Upper lobe of left lung (tissue), 6 donors: ENCODE measurements at regions not wholly inside any gene's neighbourhood (a gene's known extent, or its start where the extent isn't known, plus 50 kb on each side); places are given as distances from the start of the nearest gene placed in this dataset.

ENCODE experiments used
- ATAC-seq, 2 donors: fragments of 200-7000 bp; cut with Tn5 transposase; one replicate each; pipeline ENCODE4 v1.9.1; 2022; ENCODE audit warnings: mild to moderate bottlenecking in 2 of 2, moderate library complexity in 2 of 2; ENCODE audit not compliant: low FRiP score in 2 of 2
- DNase-seq, 2 donors: peaks; one replicate each; pipeline ENCODE4 v3.0.0-alpha.2; 2019 to 2020
- H3K27ac ChIP-seq, 4 donors: fragments of 200-600 bp; sonication (generic); one replicate each; pipeline ENCODE4 v1.5.1; 2016 to 2019
- H3K27me3 ChIP-seq, 4 donors: fragments of 200-600 bp; sonication (generic); one replicate each; pipeline ENCODE4 v1.5.1; 2017 to 2019
- H3K36me3 ChIP-seq, 4 donors: fragments of 200-600 bp; sonication (generic); one replicate each; pipeline ENCODE4 v1.5.1; 2016 to 2019
- H3K4me1 ChIP-seq, 4 donors: fragments of 200-600 bp; sonication (generic); one replicate each; pipeline ENCODE4 v1.5.1; 2018 to 2019
- H3K4me3 ChIP-seq, 4 donors: fragments of 200-600 bp; sonication (generic); one replicate each; pipeline ENCODE4 v1.5.1; 2017 to 2019; ENCODE audit warnings: mild to moderate bottlenecking in 2 of 4, moderate library complexity in 1 of 4
- H3K9me3 ChIP-seq, 4 donors: fragments of 200-600 bp; sonication (generic); one replicate each; pipeline ENCODE4 v1.5.1; 2018 to 2019
- CTCF ChIP-seq, 6 experiments: fragments of 450-650 bp in 4 of 6; fragments of 200-600 bp in 2 of 6; sonication (generic) in 2 of 6; IDR thresholded peaks; one replicate each; pipeline ENCODE4 v1.5.1; 2016 to 2019; ENCODE audit warnings: antibody characterized with exemption in 6 of 6
- EP300 ChIP-seq, 4 donors: sonication (generic); formaldehyde crosslinking; IDR thresholded peaks; one replicate each; pipeline ENCODE4 v1.5.1; 2017; ENCODE audit warnings: antibody characterized with exemption in 4 of 4, control low read depth in 2 of 4
- POLR2A ChIP-seq, 4 donors: fragments of 450-650 bp; IDR thresholded peaks; one replicate each; pipeline ENCODE4 v1.5.1; 2016 to 2017; ENCODE audit warnings: antibody characterized with exemption in 4 of 4, mild to moderate bottlenecking in 2 of 4
- POLR2AphosphoS5 ChIP-seq, 2 donors: sonication (generic); formaldehyde crosslinking; IDR thresholded peaks; one replicate each; pipeline ENCODE4 v1.5.1; 2017; ENCODE audit warnings: antibody characterized with exemption in 2 of 2
- WGBS, 2 donors: methylation state at CpG; one replicate each; pipeline ENCODE4 v1.1.5; 2017 to 2018; 5-methylcytosine and 5-hydroxymethylcytosine counted together
- donor health status: DM: no; HTN: no; CAD: no; lungs with moderate emphysema.
- donor health status: DM: no; HTN: yes; CAD: no; lungs with severe emphysema.

GRCh38 chr11:37402663-37403062 is 804.6 kb upstream of the RAG2 start:
- Histone ChIP-seq H3K4me1 (no peaks in the 10 kb centered on the region), H3K4me3 (no peak overlapping the region), H3K9me3 (no peaks in the 10 kb centered on the region), H3K27me3 (no peaks in the 10 kb centered on the region), H3K36me3 (no peaks in the 10 kb centered on the region), H3K27ac (no peak overlapping the region)
- TF ChIP-seq CTCF (IDR thresholded peaks at IDR 0.05) (no peak), EP300 (IDR thresholded peaks at IDR 0.05) (no peak), POLR2AphosphoS5 (IDR thresholded peaks at IDR 0.05) (no peak), POLR2A (IDR thresholded peaks at IDR 0.05) (no peak)
- 60 to 75% methylated on average over 1 of the region's 1 CpG for WGBS, 2 donors
- DNase-seq = no peak
- ATAC-seq = no peak

DNA sequence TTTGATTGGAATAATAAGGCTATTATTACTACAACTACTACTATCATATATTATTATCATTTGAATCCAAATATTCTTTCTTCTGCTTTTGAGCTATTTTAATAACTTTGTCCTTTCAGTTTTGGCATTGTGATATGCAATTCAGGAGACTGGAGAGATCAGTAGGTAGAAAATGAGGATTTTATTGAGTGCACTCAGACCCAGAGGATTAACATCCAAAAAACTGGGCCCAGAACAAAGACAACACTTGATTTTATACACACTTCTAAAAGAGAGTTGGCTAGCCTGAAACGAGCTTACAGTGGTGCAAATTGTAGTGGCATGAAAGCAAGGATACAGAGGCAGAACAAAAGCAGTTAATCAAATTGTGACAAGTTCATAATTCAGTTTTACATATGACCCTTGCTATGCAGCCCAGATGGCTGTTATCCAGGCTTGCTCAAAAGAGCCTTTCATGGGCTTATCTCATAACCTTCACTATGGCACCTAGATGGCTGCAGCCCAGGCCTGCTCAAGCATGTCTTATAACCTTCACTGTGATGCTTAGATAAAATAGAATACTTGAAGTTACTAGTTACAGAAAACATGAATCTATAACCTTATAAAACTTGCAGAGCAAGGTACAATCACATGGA is 796.3 kb upstream of the RAG2 start:
- Histone ChIP-seq H3K36me3 (no peaks in the 10 kb centered on the region), H3K27me3 (no peaks in the 10 kb centered on the region), H3K4me3 (no peak overlapping the region), H3K4me1 (no peaks in the 10 kb centered on the region), H3K9me3 (peaks cover 0 to 17% (median 12%) of the 10 kb centered on the region in 4 donors), H3K27ac (no peak overlapping the region)
- ATAC-seq (no peak), DNase-seq (no peak)
- 50 to 60% methylated on average over 1 of the region's 1 CpG for WGBS, 2 donors
- TF ChIP-seq EP300 (IDR thresholded peaks at IDR 0.05) (no peak), POLR2A (IDR thresholded peaks at IDR 0.05) (no peak), CTCF (IDR thresholded peaks at IDR 0.05) (no peak), POLR2AphosphoS5 (IDR thresholded peaks at IDR 0.05) (no peak)

DNA sequence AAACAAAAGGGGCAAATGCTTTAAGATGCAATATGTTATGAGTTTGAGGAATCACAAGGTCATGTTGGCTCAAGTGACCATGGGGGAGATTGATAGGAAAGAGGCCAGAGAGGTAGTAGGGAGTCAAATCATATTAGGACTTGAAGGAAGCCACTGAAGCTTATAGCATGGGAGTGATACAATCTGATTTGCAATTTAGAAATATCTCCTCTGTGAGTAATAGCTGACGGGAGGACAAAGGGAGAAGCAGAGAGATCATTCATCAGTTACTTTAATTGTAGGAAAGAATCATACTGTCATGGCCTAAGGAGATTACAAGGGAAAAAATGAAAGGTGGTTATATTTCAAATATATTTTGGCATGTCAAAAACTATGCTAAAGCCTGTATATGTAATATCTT is 793.6 kb upstream of the RAG2 start:
- Histone ChIP-seq H3K36me3 (no peaks in the 10 kb centered on the region), H3K27me3 (no peaks in the 10 kb centered on the region), H3K4me1 (no peaks in the 10 kb centered on the region), H3K9me3 (peaks cover 0 to 17% (median 12%) of the 10 kb centered on the region in 4 donors), H3K4me3 (no peak overlapping the region), H3K27ac (no peak overlapping the region)
- no peak for ATAC-seq
- whole genome bisulfite sequencing, 2 donors = 82 to 95% methylated on average over 1 of the region's 1 CpG
- DNase-seq = no peak
- TF ChIP-seq EP300 (IDR thresholded peaks at IDR 0.05) = no peak
- TF ChIP-seq POLR2AphosphoS5 (IDR thresholded peaks at IDR 0.05) = no peak
- no peak for TF ChIP-seq POLR2A (IDR thresholded peaks at IDR 0.05)
- no peak for TF ChIP-seq CTCF (IDR thresholded peaks at IDR 0.05)

- H3K4me1 ChIP-seq = no peaks in the 10 kb centered on the region
- TF ChIP-seq POLR2A (IDR thresholded peaks at IDR 0.05) (no peak), EP300 (IDR thresholded peaks at IDR 0.05) (no peak), CTCF (IDR thresholded peaks at IDR 0.05) (no peak), POLR2AphosphoS5 (IDR thresholded peaks at IDR 0.05) (no peak)
- H3K9me3 ChIP-seq = peaks cover 0 to 17% (median 12%) of the 10 kb centered on the region in 4 donors
- no peak overlapping the region for H3K27ac ChIP-seq
- DNase-seq = no peak
- no peak overlapping the region for H3K4me3 ChIP-seq
- H3K27me3 ChIP-seq = no peaks in the 10 kb centered on the region
- 59 to 62% methylated on average over 5 of the region's 5 CpGs for WGBS, 2 donors
- H3K36me3 ChIP-seq = no peaks in the 10 kb centered on the region
- ATAC-seq = no peak
Measured at GRCh38 chr11:37390576-37391083, 792.6 kb upstream of the RAG2 start.

DNA sequence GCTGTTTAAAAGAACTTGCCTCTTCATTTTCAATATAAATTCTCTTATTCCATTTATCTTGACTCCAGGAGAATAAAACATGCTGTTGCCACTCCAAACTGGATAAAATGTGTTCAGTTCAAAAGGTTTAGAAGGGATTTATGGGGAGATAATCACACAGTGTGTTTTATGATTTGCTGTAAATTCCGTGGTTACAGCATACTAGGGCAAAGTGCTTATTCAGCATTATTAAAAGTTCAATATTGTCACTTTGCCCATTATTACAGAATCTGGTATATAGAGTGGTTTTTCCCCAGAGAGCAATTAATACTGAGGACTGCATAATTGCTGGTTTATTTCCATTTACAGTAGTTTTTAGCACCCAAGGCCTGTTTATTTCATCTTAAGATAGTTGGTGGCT is 780.9 kb upstream of the RAG2 start:
- TF ChIP-seq POLR2AphosphoS5 (IDR thresholded peaks at IDR 0.05) = no peak
- TF ChIP-seq CTCF (IDR thresholded peaks at IDR 0.05) = no peak
- no peak for TF ChIP-seq POLR2A (IDR thresholded peaks at IDR 0.05)
- TF ChIP-seq EP300 (IDR thresholded peaks at IDR 0.05) = no peak
- no peak for ATAC-seq
- no peaks in the 10 kb centered on the region for H3K27me3 ChIP-seq
- H3K4me3 ChIP-seq = no peak overlapping the region
- H3K27ac ChIP-seq = no peak overlapping the region
- peaks cover 0 to 12% (median 0%) of the 10 kb centered on the region in 4 donors for H3K9me3 ChIP-seq
- 66 to 68% methylated on average over 1 of the region's 1 CpG for WGBS, 2 donors
- DNase-seq = no peak
- no peaks in the 10 kb centered on the region for H3K36me3 ChIP-seq
- no peaks in the 10 kb centered on the region for H3K4me1 ChIP-seq
